Body of pancreas (tissue), 4 donors: ENCODE measurements at regions not wholly inside any gene's neighbourhood (a gene's known extent, or its start where the extent isn't known, plus 50 kb on each side); places are given as distances from the start of the nearest gene placed in this dataset.

ENCODE experiments used
- ATAC-seq: fragments of 150-250 bp; one replicate; pipeline ENCODE4 v1.9.1; 2016
- DNase-seq, 4 donors: peaks; one replicate each; pipeline ENCODE4 v3.0.0-alpha.2; 2019
- H3K27ac ChIP-seq, 4 donors: fragments of 200-600 bp; sonication (generic); 1 replicate in 3 of 4; 2 replicates in 1 of 4; pipeline versions ENCODE4 v1.5.1 to v1.6.1; 2016 to 2019; ENCODE audit warnings: mild to moderate bottlenecking in 1 of 4, mixed read lengths in 1 of 4, moderate library complexity in 1 of 4
- H3K27me3 ChIP-seq, 2 donors: fragments of 200-600 bp; sonication (generic); one replicate each; pipeline ENCODE4 v1.6.0; 2016; ENCODE audit warnings: mild to moderate bottlenecking in 1 of 2
- H3K36me3 ChIP-seq, 2 donors: fragments of 200-600 bp; sonication (generic); replicated peaks in 1 of 2; 2 replicates each; pipeline ENCODE4 v1.5.1; 2016; ENCODE audit warnings: low read depth in 2 of 2; ENCODE audit not compliant: insufficient read depth in 1 of 2
- H3K4me1 ChIP-seq: fragments of 200-600 bp; sonication (generic); one replicate; pipeline ENCODE4 v1.6.0; 2016
- H3K4me3 ChIP-seq, 2 donors: fragments of 200-600 bp; sonication (generic); 1 replicate in 1 of 2; 2 replicates in 1 of 2; pipeline ENCODE4 v1.5.1; 2016 to 2019
- H3K9me3 ChIP-seq, 3 donors: fragments of 200-600 bp; sonication (generic); 1 replicate in 2 of 3; 2 replicates in 1 of 3; pipeline ENCODE4 v1.5.1; 2016
- POLR2A ChIP-seq, 3 donors: fragments of 450-650 bp; IDR thresholded peaks; one replicate each; pipeline ENCODE4 v1.6.1; 2016; ENCODE audit warnings: antibody characterized with exemption in 3 of 3, mild to moderate bottlenecking in 2 of 3
- WGBS, 2 donors: methylation state at CpG; one replicate each; pipeline ENCODE4 v1.1.5; 2017; 5-methylcytosine and 5-hydroxymethylcytosine counted together
- intact Hi-C: fragments of 100-400 bp; cut with DNase I; formaldehyde crosslinking; loops from one replicate; pipeline ENCODE4 v1.15.1; 2023
- TF ChIP-seq, protein P1 (sequence below), 7 experiments: fragments of 450-650 bp in 4 of 7; fragments of 200-600 bp in 3 of 7; sonication (generic) in 3 of 7; IDR thresholded peaks; one replicate each; pipeline ENCODE4 v1.5.1; 2016 to 2019; ENCODE audit warnings: antibody characterized with exemption in 7 of 7

DNA sequence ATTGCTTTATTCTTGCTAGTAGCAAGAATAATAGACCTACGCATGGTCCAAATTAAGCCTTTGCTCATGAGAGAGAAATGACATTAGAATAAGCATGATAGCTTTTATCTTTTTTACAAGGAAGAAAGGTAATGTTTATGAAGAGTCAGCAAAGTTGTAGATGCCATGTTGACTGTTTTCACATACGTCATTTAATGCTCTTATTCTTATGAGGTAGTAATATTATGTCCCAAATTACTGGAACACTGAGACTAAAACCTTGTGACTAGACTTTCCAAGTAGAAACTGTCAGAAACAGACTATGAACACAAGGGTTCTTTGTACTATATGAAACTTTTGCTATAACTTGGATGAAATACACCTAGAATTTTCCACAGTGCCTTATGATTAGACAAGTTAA, 552.8 kb upstream of the SLC8A1 start:
- WGBS, 2 donors: 61 to 79% methylated on average over 2 of the region's 2 CpGs
- Histone ChIP-seq H3K4me1 (no peaks in the 10 kb centered on the region), H3K9me3 (no peaks in the 10 kb centered on the region), H3K4me3 (no peak overlapping the region), H3K27me3 (no peaks in the 10 kb centered on the region), H3K27ac (no peak overlapping the region), H3K36me3 (no peaks in the 10 kb centered on the region)
- intact Hi-C loops: no loop called here
- DNase-seq (no peak), ATAC-seq (no peak)
- no peak for TF ChIP-seq POLR2A (IDR thresholded peaks at IDR 0.05)
- TF ChIP-seq, protein P1, sequence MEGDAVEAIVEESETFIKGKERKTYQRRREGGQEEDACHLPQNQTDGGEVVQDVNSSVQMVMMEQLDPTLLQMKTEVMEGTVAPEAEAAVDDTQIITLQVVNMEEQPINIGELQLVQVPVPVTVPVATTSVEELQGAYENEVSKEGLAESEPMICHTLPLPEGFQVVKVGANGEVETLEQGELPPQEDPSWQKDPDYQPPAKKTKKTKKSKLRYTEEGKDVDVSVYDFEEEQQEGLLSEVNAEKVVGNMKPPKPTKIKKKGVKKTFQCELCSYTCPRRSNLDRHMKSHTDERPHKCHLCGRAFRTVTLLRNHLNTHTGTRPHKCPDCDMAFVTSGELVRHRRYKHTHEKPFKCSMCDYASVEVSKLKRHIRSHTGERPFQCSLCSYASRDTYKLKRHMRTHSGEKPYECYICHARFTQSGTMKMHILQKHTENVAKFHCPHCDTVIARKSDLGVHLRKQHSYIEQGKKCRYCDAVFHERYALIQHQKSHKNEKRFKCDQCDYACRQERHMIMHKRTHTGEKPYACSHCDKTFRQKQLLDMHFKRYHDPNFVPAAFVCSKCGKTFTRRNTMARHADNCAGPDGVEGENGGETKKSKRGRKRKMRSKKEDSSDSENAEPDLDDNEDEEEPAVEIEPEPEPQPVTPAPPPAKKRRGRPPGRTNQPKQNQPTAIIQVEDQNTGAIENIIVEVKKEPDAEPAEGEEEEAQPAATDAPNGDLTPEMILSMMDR (IDR thresholded peaks at IDR 0.05): no peak

DNA sequence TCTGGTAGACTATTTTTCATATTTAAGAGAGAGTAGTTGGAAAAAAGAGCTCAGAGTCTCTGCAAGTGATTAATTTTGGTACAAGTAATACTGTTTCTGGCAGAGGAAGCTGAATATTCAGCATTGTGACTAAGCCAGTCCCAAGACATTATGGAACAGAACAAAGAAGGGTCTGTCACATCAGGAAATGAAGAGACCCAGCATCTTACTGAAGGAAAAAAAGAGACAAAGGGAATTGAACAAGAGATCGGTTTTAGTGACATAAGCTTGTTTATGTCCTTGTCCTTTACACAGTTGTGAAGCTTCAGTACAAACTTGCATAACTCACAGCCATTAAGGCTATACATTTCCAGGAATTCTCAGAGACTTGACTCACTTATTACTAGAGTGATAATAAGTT, 568.5 kb upstream of the SLC8A1 start:
- no peaks in the 10 kb centered on the region for H3K9me3 ChIP-seq
- WGBS, 2 donors: 33 to 38% methylated on average over 1 of the region's 1 CpG
- intact Hi-C loops: no loop called here
- H3K27me3 ChIP-seq: no peaks in the 10 kb centered on the region
- TF ChIP-seq, protein P1 (IDR thresholded peaks at IDR 0.05): no peak
- no peak for TF ChIP-seq POLR2A (IDR thresholded peaks at IDR 0.05)
- H3K4me1 ChIP-seq: no peaks in the 10 kb centered on the region
- H3K36me3 ChIP-seq: no peaks in the 10 kb centered on the region
- H3K27ac ChIP-seq: no peak overlapping the region
- no peak for ATAC-seq
- no peak overlapping the region for H3K4me3 ChIP-seq
- no peak for DNase-seq

DNA sequence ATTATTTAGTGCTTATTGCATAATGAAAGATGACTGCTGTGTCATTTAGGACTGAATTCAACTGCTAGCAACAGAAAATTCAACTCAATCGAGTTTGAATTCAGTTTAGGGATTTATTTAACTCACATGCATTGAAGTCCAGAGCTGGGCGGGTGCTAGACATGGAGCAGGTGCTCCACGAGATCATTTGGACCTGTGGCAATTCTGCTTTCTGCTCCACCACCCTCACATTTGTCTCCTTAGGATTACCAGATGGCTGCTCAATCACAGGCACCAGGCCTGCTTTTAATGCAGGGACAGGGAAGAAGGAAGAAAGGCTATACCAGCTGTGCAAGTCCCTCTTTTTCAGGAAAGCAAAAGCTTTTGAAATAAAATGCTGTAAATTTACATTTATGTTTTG, 572.9 kb upstream of the SLC8A1 start:
- intact Hi-C loops: no loop called here
- H3K27ac ChIP-seq: no peak overlapping the region
- no peaks in the 10 kb centered on the region for H3K9me3 ChIP-seq
- H3K36me3 ChIP-seq: no peaks in the 10 kb centered on the region
- TF ChIP-seq, protein P1 (IDR thresholded peaks at IDR 0.05): no peak
- TF ChIP-seq POLR2A (IDR thresholded peaks at IDR 0.05): no peak
- no peaks in the 10 kb centered on the region for H3K4me1 ChIP-seq
- ATAC-seq (no peak), DNase-seq (no peak)
- H3K27me3 ChIP-seq: no peaks in the 10 kb centered on the region
- H3K4me3 ChIP-seq: no peak overlapping the region
- 45 to 55% methylated on average over 3 of the region's 3 CpGs for WGBS, 2 donors

DNA sequence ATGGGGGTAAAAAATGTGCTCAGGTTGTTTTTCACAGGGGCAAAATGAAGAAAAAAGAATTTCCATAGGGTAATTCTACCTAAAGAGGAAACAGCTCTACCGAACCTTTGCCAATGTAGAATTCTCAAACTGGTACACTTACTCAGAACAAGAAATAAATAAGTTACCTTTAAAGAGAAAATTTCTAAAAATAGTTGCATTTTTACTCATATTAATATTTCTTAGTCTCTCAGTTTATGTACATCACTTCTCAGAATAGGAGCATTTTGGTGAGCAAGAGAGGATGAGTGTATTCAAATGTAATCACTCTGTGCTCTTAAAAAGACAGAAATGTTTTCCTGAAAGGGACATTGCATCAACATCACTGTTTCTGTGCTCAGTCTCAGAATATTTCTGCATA, 574.7 kb upstream of the SLC8A1 start:
- Histone ChIP-seq H3K9me3 (no peaks in the 10 kb centered on the region), H3K27ac (no peak overlapping the region), H3K4me1 (no peaks in the 10 kb centered on the region), H3K4me3 (no peak overlapping the region), H3K36me3 (no peaks in the 10 kb centered on the region), H3K27me3 (no peaks in the 10 kb centered on the region)
- TF ChIP-seq, protein P1 (IDR thresholded peaks at IDR 0.05): no peak
- no peak for TF ChIP-seq POLR2A (IDR thresholded peaks at IDR 0.05)
- intact Hi-C loops: no loop called here
- ATAC-seq (no peak), DNase-seq (no peak)
- 73 to 76% methylated on average over 1 of the region's 1 CpG for WGBS, 2 donors

DNA sequence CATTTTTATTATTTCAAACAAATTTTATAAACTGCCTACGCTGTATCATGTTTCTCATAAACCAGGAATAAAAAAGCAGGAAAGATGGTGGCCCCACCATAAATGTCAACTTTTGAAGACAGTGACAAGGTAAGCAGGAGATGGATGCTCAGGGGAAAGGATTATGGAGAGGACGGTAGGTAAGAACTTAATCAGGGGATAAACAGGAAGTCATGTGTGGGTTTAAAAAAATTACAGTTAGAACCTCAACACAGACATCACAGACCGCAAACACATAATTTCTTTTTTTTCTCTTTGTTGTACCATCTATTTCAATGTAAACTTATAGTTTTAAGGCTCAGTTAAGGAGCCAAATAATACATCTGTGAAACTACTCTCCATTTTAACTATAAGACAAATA, 575.2 kb upstream of the SLC8A1 start:
- Histone ChIP-seq H3K4me3 (no peak overlapping the region), H3K27me3 (no peaks in the 10 kb centered on the region), H3K27ac (no peak overlapping the region), H3K9me3 (no peaks in the 10 kb centered on the region), H3K4me1 (no peaks in the 10 kb centered on the region), H3K36me3 (no peaks in the 10 kb centered on the region)
- intact Hi-C loops: no loop called here
- ATAC-seq: no peak
- TF ChIP-seq, protein P1 (IDR thresholded peaks at IDR 0.05): no peak
- TF ChIP-seq POLR2A (IDR thresholded peaks at IDR 0.05): no peak
- 68 to 69% methylated on average over 3 of the region's 3 CpGs for WGBS, 2 donors
- no peak for DNase-seq
